SU-DHL-6 (cell line): ENCODE measurements at regions not wholly inside any gene's neighbourhood (a gene's known extent, or its start where the extent isn't known, plus 50 kb on each side); places are given as distances from the start of the nearest gene placed in this dataset.

Experiments
- H2AFZ ChIP-seq: fragments of 200-600 bp; sonication (generic); 2 replicates; pipeline ENCODE4 v1.6.1; 2014; ENCODE audit warnings: low read depth, mild to moderate bottlenecking, moderate library complexity, mixed read lengths, antibody characterized with exemption, low read length; ENCODE audit not compliant: severe bottlenecking
- H3F3A ChIP-seq: fragments of 200-600 bp; shearing (Covaris generic); 2 replicates; pipeline ENCODE4 v1.6.0; 2016; ENCODE audit warnings: antibody characterized with exemption, mild to moderate bottlenecking; ENCODE audit not compliant: insufficient read depth
- H3K27ac ChIP-seq: fragments of 200-600 bp; sonication (generic); 2 replicates; pipeline ENCODE4 v1.5.1; 2016; ENCODE audit warnings: low read depth, mild to moderate bottlenecking, low read length, moderate library complexity, mixed read lengths
- H3K27me3 ChIP-seq: fragments of 200-600 bp; sonication (generic), shearing (Covaris generic); 2 replicates; pipeline ENCODE4 v1.6.0; 2014; ENCODE audit warnings: mild to moderate bottlenecking, low read length
- H3K36me3 ChIP-seq: fragments of 200-600 bp; sonication (generic); 2 replicates; pipeline ENCODE4 v1.6.1; 2014; ENCODE audit warnings: mild to moderate bottlenecking, low read length, mixed read lengths
- H3K4me2 ChIP-seq: fragments of 300-600, 200-600 bp; shearing (Covaris generic), sonication (generic); 2 replicates; pipeline ENCODE4 v1.6.0; 2014; ENCODE audit warnings: low read length, low read depth, mild to moderate bottlenecking; ENCODE audit not compliant: poor library complexity, severe bottlenecking
- H3K4me3 ChIP-seq: fragments of 200-600 bp; sonication (generic); 2 replicates; pipeline ENCODE4 v1.5.1; 2014; ENCODE audit warnings: antibody characterized with exemption, low read length, mild to moderate bottlenecking, mixed read lengths; ENCODE audit not compliant: insufficient read depth, poor library complexity, severe bottlenecking
- H3K79me2 ChIP-seq: fragments of 200-600 bp; sonication (generic); 2 replicates; pipeline ENCODE4 v1.6.1; 2014; ENCODE audit warnings: mild to moderate bottlenecking, low read length, moderate library complexity; ENCODE audit not compliant: insufficient read depth
- H3K9ac ChIP-seq: fragments of 200-600 bp; sonication (generic); 2 replicates; pipeline ENCODE4 v1.7.0; 2014; ENCODE audit warnings: mild to moderate bottlenecking, low read length
- H3K9me2 ChIP-seq: fragments of 200-600 bp; sonication (generic); replicated peaks from 2 replicates; pipeline ENCODE4 v1.6.1; 2014; ENCODE audit warnings: low read length; ENCODE audit not compliant: insufficient read depth
- H3K9me3 ChIP-seq: fragments of 200-600 bp; sonication (generic); 2 replicates; pipeline ENCODE4 v1.6.1; 2014; ENCODE audit warnings: low read length, mixed read lengths; ENCODE audit not compliant: insufficient read depth
- H4K20me1 ChIP-seq: fragments of 200-600 bp; sonication (generic); 2 replicates; pipeline ENCODE4 v1.6.1; 2014; ENCODE audit warnings: low read depth, mild to moderate bottlenecking, antibody characterized with exemption, low read length, moderate library complexity, mixed read lengths
- EZH2phosphoT487 ChIP-seq: fragments of 200-600 bp; sonication (generic), shearing (Covaris generic); conservative IDR thresholded peaks from 2 replicates; pipeline ENCODE4 v1.6.1; 2018; ENCODE audit warnings: mild to moderate bottlenecking, antibody characterized with exemption, low read length, moderate library complexity, mixed read lengths
- TF ChIP-seq, protein P1 (sequence below): fragments of 200-600 bp; sonication (generic); IDR thresholded peaks from one replicate; pipeline ENCODE4 v1.5.1; 2017; ENCODE audit warnings: antibody characterized with exemption, mild to moderate bottlenecking, low read length, moderate library complexity; ENCODE audit not compliant: insufficient read depth, poor library complexity, severe bottlenecking

DNA sequence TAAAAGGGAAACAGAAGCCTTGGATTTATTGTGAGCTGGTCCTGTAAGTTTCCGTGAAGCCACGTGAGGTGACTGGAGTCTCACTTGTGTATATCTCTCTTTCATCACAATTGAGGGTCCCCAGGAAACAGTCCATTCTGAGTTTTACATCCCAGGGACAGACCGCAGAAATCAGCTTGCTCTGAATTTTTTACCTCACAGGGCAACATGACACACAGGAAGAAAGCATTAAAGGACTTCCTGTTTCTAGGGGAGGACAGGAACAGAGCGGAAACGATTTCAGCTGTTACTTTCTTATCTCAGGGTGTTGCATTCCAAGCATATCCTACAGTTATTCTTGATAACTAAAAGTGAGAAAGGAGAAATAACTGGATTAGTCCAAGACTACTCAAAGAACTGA is 553.5 kb downstream of the TRAM1L1 start:
- no peaks in the 10 kb centered on the region for H4K20me1 ChIP-seq
- H3K27ac ChIP-seq = no peak overlapping the region
- no peaks in the 10 kb centered on the region for H3K9me2 ChIP-seq
- no peaks in the 10 kb centered on the region for H3K27me3 ChIP-seq
- no peak overlapping the region for H2AFZ ChIP-seq
- H3F3A ChIP-seq = no peaks in the 10 kb centered on the region
- no peak overlapping the region for H3K4me2 ChIP-seq
- no peak overlapping the region for H3K4me3 ChIP-seq
- no peaks in the 10 kb centered on the region for H3K9me3 ChIP-seq
- no peaks in the 10 kb centered on the region for H3K79me2 ChIP-seq
- no peak overlapping the region for H3K9ac ChIP-seq
- H3K36me3 ChIP-seq = no peaks in the 10 kb centered on the region
- TF ChIP-seq, protein P1, sequence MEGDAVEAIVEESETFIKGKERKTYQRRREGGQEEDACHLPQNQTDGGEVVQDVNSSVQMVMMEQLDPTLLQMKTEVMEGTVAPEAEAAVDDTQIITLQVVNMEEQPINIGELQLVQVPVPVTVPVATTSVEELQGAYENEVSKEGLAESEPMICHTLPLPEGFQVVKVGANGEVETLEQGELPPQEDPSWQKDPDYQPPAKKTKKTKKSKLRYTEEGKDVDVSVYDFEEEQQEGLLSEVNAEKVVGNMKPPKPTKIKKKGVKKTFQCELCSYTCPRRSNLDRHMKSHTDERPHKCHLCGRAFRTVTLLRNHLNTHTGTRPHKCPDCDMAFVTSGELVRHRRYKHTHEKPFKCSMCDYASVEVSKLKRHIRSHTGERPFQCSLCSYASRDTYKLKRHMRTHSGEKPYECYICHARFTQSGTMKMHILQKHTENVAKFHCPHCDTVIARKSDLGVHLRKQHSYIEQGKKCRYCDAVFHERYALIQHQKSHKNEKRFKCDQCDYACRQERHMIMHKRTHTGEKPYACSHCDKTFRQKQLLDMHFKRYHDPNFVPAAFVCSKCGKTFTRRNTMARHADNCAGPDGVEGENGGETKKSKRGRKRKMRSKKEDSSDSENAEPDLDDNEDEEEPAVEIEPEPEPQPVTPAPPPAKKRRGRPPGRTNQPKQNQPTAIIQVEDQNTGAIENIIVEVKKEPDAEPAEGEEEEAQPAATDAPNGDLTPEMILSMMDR = no peak
- no peak for TF ChIP-seq EZH2phosphoT487

DNA sequence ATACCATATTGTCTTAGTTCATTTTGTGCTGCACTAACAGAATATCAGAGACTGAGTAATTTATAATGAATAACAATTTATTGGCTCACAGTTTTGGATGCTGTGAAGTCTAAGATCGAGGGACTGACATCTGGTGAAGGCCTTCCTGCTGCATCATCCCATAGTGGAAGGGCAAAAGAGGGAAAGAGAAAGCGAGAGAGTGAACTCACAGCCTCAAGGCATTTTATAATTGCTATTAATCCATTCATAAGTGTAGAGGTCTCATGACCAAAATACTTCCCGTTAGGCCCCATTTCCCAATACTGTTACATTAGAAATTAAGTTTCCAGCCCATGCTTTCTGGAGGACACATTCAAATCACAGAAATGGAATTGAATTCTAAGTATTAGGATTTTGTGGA is 554.4 kb downstream of the TRAM1L1 start:
- Histone ChIP-seq H3K4me3 (no peak overlapping the region), H3K36me3 (no peaks in the 10 kb centered on the region), H3K4me2 (no peak overlapping the region), H2AFZ (no peak overlapping the region), H3K79me2 (no peaks in the 10 kb centered on the region), H3K9me2 (no peaks in the 10 kb centered on the region), H3K9ac (no peak overlapping the region), H3K9me3 (no peaks in the 10 kb centered on the region), H3F3A (no peaks in the 10 kb centered on the region), H3K27me3 (no peaks in the 10 kb centered on the region), H3K27ac (no peak overlapping the region), H4K20me1 (no peaks in the 10 kb centered on the region)
- TF ChIP-seq, protein P1 = no peak
- TF ChIP-seq EZH2phosphoT487 = no peak

DNA sequence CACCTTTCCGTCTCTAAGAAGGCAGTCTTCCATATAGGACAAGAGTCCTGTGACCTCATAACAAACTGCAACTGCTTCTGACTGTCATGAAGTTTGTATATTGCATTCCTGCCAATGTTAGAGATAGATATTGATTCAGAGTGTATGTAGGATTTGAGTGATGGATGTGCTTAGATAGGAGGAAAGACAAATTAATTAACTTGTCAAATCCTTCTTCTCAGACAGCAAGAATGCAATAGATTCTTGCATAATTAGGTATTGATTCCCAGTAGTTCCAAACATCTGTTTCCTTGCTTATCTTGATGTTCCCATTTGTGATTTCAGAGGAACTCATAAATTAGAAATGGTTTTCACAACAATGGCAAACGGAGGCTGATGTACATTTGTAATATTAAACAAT is 555.3 kb downstream of the TRAM1L1 start:
- H3F3A ChIP-seq = no peaks in the 10 kb centered on the region
- H3K4me2 ChIP-seq = no peak overlapping the region
- no peak overlapping the region for H2AFZ ChIP-seq
- TF ChIP-seq, protein P1 = no peak
- no peak for TF ChIP-seq EZH2phosphoT487
- H3K27me3 ChIP-seq = no peaks in the 10 kb centered on the region
- H3K79me2 ChIP-seq = no peaks in the 10 kb centered on the region
- no peak overlapping the region for H3K4me3 ChIP-seq
- H3K9me2 ChIP-seq = no peaks in the 10 kb centered on the region
- no peaks in the 10 kb centered on the region for H3K36me3 ChIP-seq
- H3K9me3 ChIP-seq = no peaks in the 10 kb centered on the region
- H3K27ac ChIP-seq = no peak overlapping the region
- no peak overlapping the region for H3K9ac ChIP-seq
- no peaks in the 10 kb centered on the region for H4K20me1 ChIP-seq

DNA sequence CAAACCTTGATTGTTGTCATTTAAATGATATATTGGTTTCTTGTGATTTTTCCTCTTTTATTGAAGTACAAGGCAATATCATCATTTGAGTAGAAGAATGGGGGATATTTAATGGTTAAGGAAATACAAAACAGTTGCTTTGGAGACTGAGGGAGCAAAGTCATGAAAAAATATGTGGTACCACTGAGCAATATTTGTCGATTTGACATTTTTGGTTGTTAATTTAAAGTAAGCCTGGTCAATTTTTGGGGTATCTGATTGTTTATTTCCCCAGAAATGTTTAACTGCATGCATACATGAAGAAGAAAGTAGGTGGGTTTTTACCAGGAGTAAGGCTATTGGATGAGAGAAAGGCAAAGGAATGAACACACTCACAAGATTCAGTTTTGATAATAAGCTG is 556.2 kb downstream of the TRAM1L1 start:
- Histone ChIP-seq H3F3A (no peaks in the 10 kb centered on the region), H3K27me3 (no peaks in the 10 kb centered on the region), H3K27ac (no peak overlapping the region), H3K9ac (no peak overlapping the region), H3K4me2 (no peak overlapping the region), H2AFZ (no peak overlapping the region), H4K20me1 (no peaks in the 10 kb centered on the region), H3K79me2 (no peaks in the 10 kb centered on the region), H3K4me3 (no peak overlapping the region), H3K9me3 (no peaks in the 10 kb centered on the region), H3K36me3 (no peaks in the 10 kb centered on the region), H3K9me2 (no peaks in the 10 kb centered on the region)
- no peak for TF ChIP-seq EZH2phosphoT487
- TF ChIP-seq, protein P1 = no peak
